Germinal center (tissue), 1 donor: ENCODE measurements at regions not wholly inside any gene's neighbourhood (a gene's known extent, or its start where the extent isn't known, plus 50 kb on each side); places are given as distances from the start of the nearest gene placed in this dataset.
"Not testable (repeated sequence)": the region's sequence is repeated elsewhere in the genome, so short reads cannot be mapped to it uniquely, and the experiment has no call there.

Experiments
- DNase-seq: peaks from one replicate; pipeline ENCODE4 v3.0.0; 2012; ENCODE audit warnings: mixed read lengths, low spot score

DNA sequence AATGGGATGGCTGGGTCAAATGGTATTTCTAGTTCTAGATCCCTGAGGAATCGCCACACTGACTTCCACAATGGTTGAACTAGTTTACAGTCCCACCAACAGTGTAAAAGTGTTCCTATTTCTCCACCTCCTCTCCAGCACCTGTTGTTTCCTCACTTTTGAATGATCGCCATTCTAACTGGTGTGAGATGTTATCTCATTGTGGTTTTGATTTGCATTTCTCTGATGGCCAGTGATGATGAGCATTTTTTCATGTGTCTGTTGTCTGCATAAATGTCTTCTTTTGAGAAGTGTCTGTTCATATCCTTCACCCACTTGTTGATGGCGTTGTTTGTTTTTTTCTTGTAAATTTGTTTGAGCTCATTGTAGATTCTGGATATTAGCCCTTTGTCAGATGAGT is 272.9 kb upstream of the GRAMD2B start:
- DNase-seq, result not testable (repeated sequence)

DNA sequence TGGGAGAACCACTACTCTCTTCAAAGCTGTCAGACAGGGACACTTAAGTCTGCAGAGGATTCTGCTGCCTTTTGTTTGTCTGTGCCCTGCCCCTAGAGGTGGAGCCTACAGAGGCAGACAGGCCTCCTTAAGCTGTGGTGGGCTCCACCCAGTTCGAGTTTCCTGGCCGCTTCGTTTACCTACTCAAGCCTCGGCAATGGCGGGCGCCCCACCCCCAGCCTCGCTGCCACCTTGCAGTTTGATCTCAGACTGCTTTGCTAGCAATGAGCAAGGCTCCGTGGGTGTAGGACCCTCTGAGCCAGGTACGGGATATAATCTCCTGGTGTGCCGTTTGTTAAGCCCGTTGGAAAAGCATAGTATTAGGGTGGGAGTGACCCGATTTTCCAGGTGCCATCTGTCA is 267.9 kb upstream of the GRAMD2B start:
- not testable (repeated sequence) for DNase-seq

DNA sequence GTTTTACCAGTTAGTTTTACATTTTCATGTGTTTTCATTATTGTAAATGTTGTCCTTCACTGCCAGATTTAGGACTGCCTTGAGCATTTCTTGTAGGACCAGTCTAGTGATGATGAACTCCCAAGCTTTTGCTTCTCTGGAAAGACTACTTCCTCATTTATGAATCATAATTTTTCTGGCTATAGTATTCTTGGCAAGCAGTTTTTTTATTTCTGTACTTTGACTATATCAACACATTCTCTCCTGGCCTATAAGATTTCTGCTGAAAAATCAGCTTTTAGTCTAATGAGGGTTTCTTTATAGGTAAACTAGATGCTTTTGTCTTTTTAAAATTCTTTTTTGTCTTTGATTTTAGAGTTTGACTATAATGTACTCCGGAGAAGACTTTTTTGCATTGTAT is 256.8 kb upstream of the GRAMD2B start:
- no peak for DNase-seq

DNA sequence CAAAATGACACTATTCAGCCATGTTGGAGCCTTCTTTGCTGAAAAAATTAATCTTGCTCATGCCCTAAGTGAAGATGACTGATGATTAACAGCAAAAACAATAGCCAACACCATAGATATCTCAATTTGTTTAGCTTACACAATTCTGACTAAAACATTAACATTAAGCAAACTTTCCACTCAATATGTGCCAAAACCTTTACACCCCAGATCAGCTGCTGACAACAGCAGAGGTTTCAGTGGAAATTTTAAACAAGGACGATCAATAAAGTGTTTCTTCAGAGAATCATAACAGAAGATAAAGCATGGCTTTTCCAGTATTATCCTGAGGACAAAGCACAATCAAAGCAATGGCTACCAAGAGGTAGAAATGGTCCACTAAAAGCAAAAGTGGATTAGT is 254.4 kb upstream of the GRAMD2B start:
- no peak for DNase-seq

DNA sequence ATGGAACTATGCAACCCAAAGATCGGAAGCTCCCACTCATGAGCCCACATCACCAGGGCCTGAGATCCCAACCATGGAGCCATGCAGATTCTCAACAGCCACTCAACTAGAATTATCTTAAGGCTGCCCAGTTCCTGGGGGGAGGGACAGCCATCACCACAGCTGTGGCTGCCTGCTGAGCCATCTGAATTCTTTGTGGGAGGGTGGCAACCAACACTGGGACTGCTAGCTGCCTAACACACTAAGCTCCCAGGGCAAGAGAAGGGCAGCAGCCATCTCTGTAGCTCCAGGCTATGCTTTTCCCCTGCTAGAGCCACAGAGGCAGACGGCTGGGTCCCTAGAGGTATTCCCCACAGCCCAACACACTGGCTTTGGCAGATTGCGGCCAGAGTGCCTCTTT is 251.3 kb upstream of the GRAMD2B start:
- DNase-seq, result no peak

DNA sequence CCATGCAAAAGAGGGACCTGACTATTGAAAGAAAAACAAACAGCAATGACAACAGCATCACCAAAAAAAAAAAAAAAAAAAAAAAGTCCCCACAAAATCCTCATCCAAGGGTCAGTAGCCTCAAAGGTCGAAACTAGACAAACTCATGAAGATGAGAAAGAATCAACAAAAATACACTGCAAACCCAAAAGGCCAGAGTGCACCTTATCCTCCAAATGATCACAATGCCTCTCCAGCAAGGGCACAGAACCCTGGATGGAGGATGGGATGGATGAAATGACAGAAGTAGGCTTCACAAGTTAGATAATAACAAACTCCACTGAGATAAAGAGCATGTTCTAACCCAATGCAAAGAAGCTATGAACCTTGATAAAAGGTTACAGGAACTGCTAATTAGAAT is 250.4 kb upstream of the GRAMD2B start:
- no peak for DNase-seq

GRCh38 chr5:126178521-126178920 is 244.7 kb upstream of the GRAMD2B start:
- no peak for DNase-seq

GRCh38 chr5:126182971-126183695 is 240.1 kb upstream of the GRAMD2B start:
- no peak for DNase-seq

- no peak for DNase-seq
Observed at GRCh38 chr5:126184474-126184873, 238.7 kb upstream of the GRAMD2B start.

GRCh38 chr5:126186210-126186609 is 237.0 kb upstream of the GRAMD2B start:
- DNase-seq, result no peak

GRCh38 chr5:126188804-126189203 is 234.4 kb upstream of the GRAMD2B start:
- no peak for DNase-seq

GRCh38 chr5:126189231-126189630 is 234.0 kb upstream of the GRAMD2B start:
- DNase-seq, result no peak

GRCh38 chr5:126189862-126190261 is 233.3 kb upstream of the GRAMD2B start:
- DNase-seq, result no peak

DNA sequence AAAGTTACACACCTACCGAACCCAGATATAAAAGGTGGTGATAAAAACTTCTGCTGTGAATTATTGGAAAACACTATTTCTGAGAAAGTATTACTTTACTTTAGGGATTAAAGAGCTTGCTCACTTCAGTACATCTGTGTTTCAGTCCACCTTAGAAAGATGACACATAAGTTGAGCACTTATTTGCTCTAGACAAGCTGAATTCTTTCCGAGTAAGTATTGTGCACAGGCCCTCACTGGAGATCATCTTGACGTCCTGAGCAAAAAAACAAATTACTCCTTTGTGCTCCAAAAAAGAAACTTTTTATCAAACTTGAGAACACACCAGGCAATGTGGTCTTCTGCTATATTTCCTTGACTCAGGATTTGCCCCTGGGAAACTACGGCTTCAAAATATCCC is 231.0 kb upstream of the GRAMD2B start:
- DNase-seq, result no peak

GRCh38 chr5:126195410-126196100 is 227.7 kb upstream of the GRAMD2B start:
- no peak for DNase-seq

GRCh38 chr5:126198531-126198930 is 224.7 kb upstream of the GRAMD2B start:
- no peak for DNase-seq

DNA sequence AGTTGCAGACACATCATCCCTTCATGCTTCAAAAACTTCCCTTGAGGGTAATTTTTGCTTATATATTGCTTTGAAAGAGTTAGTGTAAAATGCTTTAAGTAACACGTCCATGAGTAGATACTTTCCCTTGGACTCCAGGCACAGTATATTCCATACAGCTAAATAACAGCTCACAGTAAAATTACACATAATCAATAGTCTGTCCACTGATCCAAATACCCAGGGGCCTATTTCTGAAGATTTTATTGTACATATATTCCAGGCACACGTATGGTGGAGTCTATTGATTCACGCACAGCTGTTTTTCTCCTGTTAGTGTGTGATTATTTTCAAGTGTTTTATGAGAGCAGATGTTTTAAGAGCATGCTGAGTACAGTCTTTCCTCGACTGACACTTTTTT is 223.7 kb upstream of the GRAMD2B start:
- DNase-seq, result no peak

DNA sequence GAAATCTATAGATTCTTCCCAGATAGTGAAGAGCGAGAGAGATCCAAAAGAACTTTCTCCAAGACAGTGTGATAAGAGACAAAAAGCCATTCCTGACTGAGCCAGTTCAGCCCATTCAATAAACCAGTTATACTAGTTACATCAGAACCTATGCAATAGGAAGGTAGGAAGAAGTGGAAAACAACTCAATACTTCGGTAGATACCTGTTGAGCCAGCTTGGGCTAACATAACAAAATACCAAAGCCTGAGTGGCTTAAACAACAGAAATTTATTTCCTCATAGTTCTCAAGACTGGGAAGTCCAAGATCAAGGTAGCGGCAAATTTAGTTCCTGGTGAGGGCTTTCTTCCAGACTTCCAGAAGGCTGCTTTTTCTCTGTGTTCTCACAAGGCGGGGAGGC is 214.5 kb upstream of the GRAMD2B start:
- no peak for DNase-seq

DNA sequence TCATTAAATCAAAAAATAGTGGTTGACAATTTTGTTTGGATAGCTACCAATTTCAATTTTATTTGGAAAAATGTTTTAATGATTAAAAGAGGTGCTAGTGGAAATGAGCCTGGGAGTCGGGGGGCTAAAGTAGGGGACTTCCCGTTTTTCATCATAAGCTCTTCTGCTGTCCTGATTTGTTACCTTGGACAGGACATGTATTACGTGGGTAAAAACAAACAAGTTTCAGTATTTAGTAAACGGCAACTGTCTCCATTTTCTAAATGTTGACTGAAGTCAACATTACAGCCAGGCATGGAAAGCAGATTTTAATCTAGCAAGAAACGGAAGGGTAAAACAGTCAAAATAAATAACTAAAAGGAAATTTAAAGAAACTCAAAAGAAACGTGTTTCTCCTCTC is 212.3 kb upstream of the GRAMD2B start:
- DNase-seq, result no peak

- no peak for DNase-seq
Observed at GRCh38 chr5:126219616-126220015, 203.6 kb upstream of the GRAMD2B start.

- no peak for DNase-seq
Observed at GRCh38 chr5:126220725-126221124, 202.5 kb upstream of the GRAMD2B start.

- DNase-seq, result no peak
Observed at GRCh38 chr5:126228934-126229333, 194.3 kb upstream of the GRAMD2B start.

DNA sequence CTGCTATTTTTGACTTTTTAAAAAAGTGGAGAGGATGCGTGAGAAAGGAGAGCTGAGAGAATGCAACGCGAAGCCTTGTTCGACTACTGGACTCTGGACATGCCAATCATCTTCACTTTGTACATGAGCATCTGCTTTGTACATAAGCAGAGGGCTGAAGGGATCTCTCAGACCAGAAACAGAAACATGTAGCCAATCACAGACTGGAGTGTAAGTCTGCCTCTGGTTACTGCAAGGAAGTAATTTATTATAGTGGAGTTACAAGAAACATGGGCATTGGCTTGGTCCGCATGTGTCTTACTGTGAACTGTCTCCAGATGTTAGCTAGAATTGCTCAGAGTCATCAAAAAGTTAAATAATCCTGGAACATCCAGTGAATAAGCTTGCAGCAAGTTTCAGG is 190.0 kb upstream of the GRAMD2B start:
- DNase-seq, result no peak
